NCI-H1694 (cell line): ENCODE measurements at regions not wholly inside any gene's neighbourhood (a gene's known extent, or its start where the extent isn't known, plus 50 kb on each side); places are given as distances from the start of the nearest gene placed in this dataset.

Experiments
- DNase-seq: peaks from one replicate; lab custom pipeline; 2025; lab: John Stamatoyannopoulos, UW

DNA sequence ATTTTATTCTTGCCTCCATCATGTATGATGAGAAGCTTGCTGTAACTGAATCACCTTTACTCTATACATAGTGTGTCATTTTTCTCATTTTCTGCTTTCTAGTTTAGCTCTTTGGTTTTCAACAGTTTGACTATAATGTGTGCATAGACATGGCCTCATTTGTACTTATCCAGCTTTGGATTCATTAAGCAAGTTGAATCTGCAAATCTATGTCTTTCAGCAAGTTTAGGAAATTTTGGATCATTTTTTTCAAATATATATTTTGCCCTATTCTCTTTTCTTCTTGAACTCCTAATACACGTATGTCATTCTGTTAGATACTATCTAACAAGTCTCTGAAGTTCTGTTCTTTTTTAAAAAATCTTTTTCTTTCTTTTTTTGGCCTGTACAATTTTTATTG lies 57.8 kb downstream of the PRLHR start:
- no peak for DNase-seq

DNA sequence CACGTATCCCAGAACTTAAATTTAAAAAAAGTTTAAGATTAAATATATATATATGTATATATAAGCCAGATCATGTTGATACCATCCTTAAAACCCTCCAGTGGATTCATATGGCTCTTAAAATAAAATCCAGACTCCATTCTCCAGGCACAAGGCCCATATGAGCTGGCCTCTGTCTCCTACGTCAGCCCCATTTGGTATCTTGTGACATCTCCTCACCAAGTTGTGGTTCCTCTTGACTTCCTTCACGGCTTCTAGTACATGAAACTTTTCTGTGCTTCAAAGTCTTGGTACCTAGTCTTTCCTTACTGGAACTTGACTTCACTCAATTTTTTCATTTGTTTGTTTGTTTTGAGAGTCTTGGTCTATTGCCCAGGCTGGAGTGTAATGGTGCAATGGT lies 61.3 kb downstream of the PRLHR start:
- DNase-seq: no peak

DNA sequence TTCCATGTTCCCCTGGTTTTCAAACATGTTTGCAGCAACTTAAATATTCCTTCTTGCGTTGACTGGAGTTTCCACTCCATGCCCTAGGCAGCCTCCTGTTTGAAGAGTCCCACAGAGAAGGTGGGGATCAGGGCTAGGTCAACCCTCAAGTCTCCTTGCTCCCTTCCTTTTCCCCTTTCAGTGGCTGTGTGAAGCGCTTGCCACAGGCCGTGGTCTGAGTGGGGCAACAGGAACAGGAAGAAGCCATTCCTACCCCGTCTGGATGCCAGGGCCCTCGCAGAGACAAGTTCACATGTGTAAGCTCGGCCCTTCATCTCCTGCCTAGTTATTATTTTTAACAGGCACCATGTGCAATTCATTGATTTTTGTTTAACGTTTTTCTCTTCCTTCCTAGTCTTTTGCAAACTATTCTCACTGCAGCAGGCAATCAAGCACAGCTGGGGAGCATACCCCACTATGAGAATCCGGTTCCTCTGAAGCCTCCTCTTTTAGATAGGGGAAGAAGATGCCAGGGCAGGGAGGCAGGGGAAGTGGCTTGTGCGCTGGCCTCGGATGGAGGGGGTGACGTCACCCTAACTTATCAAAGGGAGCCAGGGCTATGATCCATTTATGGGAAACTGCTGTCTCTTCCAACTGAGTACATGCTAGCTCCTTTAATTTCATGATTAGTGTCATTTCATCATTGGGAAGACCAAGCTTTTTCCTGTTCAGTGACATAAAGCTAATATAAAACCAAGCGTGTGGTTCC lies 64.2 kb downstream of the PRLHR start:
- DNase-seq: no peak

DNA sequence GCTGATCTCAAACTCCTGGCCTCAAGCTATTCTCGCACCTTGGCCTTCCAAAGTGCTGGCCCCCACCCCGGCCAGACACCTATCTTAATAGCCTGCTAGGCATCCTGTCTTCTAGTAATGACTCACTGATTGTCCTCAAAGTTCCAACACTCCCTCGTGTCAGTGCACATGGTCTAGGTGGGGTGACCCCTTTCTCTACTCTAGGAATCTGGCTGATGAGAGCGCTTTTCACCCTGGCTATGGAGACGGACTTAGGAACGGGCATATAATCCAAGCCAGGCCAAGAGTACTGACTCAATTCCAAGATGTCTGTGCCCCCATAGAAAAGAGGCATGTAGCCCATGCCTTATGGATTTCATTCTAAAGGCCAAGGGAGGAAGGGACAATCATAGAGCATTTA lies 67.0 kb downstream of the PRLHR start:
- no peak for DNase-seq

DNA sequence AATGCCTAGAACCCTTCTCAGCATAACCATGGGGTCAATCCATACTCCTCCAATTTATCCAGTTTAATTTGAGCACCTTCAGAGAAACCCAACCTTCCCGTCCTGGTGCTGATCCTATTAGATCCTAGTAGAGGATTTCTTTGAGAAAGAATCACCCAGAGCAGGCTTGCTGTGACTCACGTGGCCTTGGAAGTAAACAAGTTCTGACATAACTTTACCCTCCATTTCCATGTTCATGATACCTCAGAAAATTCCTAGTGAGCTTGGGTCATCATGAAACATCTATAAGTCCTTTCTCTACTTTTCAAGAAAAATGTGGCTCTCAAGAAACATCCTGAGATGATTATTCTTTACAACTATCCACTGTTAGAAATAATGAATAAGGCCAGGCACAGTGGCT lies 71.7 kb downstream of the PRLHR start:
- DNase-seq: no peak

DNA sequence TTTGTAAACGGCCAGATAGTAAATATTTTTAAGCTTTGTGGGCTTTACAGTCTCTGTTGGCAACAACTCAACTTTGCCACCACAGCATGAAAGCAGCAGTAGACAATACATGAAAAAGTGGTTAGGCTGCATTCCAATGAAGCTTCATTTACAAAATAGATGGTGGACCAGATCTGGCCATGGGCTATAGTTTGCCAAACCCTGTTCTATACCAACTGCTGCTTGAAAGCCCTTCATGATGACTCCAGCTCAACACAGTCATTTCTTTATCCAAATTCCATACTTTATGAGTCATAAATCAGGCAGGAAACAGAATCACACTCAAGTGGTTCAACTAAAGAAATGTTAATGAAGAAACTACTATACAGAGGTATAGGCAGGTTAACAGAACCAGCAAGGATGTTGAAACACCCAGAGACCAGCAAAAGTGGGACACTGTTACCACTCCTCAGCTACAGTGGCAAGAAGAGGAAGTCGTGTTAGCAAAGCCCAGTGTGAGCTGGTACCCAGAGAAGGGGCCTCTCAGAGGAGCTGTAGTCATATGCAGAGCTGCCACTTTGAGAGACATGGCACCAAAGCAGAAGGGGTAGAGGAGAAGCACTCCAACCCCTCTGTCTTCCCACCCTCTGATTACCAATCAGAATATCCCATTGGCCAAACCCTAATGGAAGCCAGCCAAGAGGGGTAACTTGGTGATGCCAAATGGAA lies 72.5 kb downstream of the PRLHR start:
- DNase-seq: no peak

DNA sequence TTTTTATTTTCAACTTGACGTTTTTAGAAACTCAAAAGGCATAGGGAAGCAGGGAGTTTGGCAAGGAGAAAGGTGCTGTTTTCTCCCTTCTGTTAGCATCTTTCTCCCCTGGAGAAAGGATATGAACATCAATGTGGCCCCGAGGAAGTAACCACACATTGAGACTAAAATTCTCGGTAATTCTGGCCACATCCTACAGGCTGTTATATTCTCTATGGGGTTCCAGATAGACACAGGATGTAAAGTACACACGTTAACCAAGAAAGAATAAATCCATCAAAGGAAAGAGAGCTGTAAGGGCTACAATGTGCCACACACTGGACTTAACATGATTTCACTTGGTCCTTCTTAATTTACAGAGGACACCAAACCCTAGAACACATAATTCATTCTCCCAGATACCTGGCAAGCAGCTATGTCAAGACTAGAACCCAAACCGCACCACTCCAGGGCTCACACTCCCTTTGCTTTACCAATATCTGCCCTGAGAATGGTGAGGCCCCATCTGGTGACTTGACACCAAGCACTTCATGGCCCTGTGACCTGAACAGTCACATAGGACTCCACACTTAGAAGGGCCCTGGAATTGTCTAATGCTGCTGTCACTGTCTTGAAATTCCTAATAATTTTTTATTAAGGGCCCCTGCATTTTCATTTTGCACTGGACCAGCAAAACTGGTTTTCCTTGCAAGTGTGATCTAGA lies 73.9 kb downstream of the PRLHR start:
- no peak for DNase-seq

DNA sequence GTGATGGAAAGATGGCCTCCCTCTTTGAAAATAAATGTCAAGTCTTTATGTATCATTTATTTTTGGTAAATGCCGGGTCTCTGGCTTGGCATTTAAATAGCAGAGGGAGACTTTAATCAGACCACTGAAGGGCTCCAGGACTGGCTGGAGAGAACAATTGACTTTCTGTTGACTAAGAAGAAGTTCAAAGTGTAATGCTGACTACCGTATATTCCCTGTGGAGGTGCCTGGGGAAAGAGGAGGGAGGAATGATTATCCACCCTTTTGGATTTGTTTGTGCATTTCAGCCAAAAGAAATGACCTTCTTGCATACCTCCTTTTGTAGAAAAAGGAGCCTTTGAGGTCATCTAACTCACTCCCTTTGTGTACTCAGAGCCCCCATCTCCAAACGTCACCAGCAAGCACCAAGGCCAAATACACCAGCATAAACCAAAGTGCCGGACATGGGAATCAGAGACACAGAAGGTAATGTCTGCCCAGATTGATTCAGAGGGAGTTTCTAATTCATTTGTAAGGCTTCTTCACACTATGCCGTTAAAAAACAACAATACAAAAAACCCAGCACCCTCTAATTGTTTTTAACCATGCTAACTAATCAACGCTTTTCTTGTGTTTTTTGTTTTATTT lies 75.2 kb downstream of the PRLHR start:
- DNase-seq: no peak

DNA sequence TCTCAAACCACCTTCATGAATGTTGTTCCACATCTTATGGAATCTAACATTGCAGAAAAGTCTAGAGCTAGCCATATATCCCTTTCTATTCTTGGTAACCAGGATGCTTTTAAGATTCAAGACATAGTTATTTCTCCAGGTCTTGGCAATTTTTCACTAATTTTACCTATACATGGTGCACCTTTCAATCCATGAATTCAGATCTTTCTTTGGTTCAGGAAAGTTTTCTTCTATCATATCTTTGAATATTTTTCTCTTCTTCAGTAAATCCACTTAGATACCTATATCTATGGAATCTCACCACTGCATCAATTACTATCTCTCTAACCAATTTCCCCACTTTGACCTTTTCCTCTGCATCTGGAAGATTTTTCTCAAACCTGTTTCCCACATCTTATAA lies 77.4 kb downstream of the PRLHR start:
- DNase-seq: no peak

DNA sequence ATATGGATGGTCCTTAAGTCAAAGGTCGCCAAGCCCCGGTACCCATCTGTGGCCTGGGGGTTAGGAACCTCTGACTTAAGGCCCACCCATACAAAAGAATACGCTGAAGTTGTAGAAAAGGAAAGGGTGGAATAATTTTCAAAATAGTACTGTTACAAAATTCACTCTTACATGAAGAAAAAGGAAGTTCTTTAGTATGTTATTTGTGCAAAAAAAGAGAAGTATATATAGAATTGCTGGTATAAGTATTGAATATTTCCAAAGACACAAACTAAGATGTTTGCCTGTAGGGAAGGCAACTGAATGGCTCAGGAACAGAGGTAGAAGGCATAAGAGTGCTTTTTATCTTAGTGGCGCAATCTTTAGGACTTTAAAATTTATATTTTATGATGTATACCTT lies 78.7 kb downstream of the PRLHR start:
- no peak for DNase-seq

DNA sequence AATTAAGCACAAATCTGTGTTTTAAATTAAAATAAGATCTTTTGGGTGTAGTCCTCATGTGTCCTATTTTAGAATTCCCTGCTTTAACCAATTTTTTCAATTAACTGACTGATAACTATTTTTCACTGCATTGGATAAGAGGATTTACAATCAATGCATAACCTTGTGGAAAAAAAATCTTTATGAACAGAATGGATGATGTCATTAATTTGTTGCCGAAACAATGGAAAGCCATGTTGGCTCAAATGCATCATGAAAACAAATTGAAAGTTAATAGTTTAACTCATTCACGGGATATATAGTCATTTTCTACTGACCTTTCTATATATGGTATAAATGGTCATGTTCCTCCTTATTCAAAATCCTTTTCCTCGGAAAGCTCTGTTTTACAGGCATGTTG lies 82.3 kb downstream of the PRLHR start:
- DNase-seq: no peak

DNA sequence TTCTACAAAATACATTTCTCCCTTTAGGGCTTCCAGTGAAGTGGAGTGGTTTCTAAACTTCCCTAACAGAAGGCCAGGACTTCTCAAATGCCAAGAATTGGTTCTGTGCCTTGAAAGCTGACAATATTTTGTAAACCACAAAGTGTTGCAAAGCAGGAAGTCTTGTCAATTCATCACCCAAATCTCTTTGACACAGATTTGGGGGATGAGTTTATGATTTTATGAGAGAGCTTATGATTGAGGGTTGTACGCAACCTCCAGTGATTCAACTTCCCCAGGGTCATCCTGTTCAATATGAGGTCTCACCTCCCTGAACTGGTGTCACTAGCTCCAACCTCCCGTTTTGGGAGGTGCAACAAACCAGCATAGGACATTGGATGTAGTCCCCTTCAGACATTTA lies 83.7 kb downstream of the PRLHR start:
- no peak for DNase-seq

DNA sequence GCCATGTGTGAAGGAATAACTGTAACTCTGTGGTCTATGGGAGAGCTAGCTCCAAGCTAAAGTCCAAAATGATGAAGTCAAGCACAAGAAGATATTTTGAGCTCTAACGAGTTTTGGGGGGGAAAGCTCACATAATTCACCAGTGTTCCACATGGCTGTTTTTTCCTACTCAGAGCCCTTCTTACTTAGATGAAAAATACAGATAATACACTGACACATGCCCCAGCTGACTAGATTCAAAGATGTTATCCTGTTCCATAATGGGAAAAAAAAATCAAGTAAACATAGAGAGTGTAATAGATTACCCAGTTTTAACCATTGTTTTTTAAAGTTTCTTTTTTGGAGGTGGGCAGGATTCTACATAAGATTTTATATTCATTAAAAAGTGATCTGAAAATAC lies 86.6 kb downstream of the PRLHR start:
- DNase-seq: no peak

DNA sequence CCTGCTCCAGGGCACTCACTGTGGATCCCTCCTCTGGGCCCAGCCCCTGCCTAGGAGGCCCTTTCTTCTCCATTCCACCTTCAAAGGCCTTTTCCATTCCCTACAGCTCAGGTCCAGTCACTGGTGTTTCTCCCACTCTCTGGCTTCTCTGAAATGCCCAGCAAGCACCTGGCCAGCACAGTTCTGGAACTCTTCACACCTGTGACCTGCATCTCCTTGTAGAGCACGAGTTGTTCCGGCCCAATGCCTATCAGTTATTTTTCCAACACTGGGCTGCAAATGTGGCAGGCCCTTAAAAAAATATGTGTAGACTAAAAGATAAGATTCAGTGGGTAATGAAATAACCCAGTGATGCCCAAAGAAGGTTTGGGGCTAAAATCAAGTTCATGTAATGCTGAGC lies 87.1 kb downstream of the PRLHR start:
- no peak for DNase-seq

DNA sequence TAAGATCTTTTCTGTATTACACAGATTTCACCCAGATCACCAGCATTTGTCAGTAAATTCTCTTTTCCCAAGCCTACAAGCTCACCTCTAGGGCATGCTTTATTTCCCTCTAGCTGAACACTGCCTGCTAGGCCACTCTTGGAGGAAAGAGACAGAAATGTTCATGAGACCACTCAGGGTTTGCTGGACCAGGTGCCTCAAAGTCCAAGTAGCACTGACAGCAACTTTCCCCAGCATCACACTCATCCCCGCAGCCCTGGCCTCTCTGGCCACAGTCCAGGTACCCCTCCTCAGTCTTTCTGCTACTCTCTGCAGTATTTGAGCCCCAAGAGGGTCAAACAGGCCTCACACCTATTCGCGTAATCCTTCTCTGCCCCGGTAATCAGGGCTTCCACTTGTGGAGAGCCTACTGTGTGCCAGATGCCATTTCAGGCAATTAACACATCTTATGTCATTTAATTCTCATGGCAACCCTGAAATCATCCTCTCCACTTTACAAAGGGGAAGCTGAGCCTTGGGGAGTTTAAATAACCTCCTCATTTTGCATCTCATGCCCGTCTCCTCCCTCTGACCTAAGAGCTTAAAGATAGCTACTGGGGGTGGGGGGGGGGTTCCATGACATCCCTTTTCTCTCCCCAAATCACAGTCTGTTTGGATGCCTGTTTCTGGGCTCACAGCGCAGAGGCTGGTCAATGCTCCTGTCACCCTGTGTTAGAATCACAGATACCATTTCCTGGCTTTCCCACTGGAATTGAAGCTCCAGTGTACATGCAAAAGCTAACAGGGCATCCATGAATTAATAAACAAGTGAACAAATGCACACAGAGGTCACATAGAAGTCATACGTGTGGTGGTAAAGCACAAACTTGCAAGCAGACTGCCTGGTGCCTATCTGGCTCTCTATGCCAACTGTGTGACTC lies 88.5 kb downstream of the PRLHR start:
- DNase-seq: no peak

DNA sequence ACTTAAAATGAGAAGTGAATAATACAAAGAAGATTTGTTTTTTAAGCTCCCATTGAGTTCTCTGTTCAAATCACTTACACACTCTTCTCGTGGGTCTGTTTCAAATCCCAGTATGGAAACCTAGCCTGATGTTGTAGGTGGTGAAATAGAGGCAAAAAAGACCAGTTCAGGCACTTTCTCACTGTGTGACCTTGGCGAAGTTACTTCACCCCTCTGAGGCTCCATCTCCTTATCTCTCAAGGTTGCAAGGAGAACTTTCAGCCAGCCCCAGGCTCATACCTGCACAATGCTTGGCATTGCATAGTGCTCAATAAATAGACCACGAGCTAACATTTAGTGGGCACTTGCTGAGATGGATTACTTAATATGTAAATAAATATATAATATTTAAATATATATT lies 90.1 kb downstream of the PRLHR start:
- no peak for DNase-seq

DNA sequence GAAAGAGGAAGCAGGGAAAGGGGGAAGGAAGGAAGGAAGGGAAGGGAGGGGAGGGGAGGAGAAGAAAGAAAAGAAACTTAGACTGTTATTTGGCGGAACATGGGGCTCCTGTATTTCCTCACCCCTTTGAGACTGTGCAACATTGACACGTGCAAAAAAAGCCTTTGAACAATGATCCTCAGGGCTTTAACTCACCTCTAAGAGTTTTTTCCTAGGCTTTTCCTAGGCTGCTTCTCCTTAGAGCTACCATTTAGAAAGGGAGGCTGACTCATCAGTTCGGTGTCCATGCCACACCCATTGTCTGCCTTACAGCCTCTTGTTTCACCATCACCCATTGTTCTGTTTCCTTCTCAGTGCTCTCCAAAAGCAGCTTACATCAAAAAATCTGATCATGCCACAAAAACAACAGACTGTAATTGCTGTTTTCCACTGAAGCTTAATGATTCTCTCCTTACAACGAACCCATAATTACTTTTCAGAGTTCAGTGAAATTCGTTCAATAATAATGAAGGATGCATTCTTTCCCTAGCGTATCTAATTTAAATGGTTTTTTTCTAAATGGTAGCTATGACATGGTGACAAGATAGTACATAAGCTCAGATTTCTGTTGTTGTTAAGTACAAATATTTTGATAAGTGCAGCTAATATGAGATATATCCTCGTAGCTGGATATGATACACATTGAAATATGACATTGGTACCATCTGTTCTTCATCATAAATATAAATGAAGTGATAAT lies 90.8 kb downstream of the PRLHR start:
- DNase-seq: no peak

DNA sequence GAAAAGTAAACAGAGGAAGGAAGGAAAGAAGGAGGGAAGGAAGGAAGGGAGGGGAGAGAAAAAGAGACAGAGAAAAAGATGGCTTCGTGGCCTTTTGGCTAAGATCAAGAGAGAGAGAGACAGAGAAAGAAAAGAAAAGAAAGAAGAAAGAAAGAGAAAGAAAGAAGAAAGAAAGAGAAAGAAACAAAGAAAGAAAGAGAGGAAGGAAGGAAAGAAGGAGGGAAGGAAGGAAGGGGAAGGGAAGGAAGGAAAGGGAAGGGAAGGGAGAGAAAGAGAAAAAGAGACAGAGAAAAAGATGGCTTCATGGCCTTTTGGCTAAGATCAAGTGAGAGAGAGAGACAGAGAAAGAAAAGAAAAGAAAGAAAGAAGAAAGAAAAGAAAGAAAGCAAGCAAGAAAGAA lies 91.4 kb downstream of the PRLHR start:
- no peak for DNase-seq

DNA sequence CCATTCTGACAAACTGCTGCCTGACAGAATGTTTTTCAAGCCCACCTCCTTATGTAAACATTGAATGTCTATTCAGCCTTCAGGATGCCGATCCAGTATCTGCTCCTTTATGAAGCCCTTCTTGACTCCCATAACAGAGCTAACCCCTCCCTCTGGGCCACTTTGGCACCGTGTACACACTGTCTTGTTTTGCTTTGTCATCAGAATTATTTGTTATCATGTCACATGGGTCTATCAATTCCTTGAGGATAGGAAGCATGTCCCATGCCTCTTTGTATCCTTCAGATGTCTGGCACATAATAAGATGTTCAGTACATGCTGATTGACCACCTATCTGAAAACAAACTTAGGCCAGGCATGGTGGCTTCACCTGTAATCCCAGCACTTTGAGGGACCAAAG lies 92.3 kb downstream of the PRLHR start:
- DNase-seq: no peak

DNA sequence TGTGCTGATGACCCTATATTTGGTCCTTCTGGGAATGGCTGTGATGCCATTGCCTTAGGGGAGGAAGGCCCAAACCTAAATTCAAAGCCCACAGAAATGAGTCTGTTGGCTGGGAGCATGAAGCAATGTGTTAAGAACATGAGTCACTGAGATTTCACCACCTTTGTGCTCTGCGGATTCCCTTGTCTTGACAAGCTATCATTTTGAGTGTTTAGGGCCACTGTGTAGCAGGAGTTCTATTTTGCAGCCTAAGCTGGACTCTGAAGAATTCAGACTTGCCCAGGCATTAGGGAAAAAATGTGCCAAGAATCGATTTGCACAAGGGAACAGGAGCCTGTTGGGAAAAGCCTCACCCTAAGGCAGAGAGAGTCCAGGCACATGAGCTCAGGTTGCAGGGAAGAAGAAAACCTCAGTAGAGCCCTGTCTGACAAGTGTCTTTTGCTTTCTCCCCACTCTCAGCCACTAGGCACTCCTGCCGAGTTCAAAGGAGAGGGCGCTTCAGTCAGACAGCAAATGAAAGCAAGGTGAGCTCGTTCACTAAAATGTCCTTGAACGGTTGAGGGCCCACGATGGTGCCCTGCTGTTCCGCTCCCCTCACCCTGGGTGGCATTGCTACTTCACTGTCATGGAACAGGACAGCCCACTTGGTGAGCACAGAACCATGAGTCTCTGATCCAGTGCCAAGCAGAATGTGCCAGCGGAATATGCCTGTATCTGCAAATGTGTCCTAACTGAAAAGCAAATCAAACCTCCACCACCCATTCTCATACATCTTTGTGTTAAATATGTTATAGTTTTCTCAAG lies 93.6 kb downstream of the PRLHR start:
- DNase-seq: no peak
